ENCODE measurements at regions not wholly inside any gene's neighbourhood (a gene's known extent, or its start where the extent isn't known, plus 50 kb on each side); places are given as distances from the start of the nearest gene placed in this dataset.

GRCh38 chr15:93278006-93278405, 189.0 kb upstream of the RGMA start:
- TF ChIP-seq, protein P1, sequence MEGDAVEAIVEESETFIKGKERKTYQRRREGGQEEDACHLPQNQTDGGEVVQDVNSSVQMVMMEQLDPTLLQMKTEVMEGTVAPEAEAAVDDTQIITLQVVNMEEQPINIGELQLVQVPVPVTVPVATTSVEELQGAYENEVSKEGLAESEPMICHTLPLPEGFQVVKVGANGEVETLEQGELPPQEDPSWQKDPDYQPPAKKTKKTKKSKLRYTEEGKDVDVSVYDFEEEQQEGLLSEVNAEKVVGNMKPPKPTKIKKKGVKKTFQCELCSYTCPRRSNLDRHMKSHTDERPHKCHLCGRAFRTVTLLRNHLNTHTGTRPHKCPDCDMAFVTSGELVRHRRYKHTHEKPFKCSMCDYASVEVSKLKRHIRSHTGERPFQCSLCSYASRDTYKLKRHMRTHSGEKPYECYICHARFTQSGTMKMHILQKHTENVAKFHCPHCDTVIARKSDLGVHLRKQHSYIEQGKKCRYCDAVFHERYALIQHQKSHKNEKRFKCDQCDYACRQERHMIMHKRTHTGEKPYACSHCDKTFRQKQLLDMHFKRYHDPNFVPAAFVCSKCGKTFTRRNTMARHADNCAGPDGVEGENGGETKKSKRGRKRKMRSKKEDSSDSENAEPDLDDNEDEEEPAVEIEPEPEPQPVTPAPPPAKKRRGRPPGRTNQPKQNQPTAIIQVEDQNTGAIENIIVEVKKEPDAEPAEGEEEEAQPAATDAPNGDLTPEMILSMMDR (IDR thresholded peaks at IDR 0.05; ENCODE audit: low read depth, low read length): no peak
- in situ Hi-C loops (cut with HindIII; ENCODE audit: low sequenced_read_pairs): no loop called here
- H3K4me3 ChIP-seq (ENCODE audit: low read depth, low read length): no peak overlapping the region
- DNase-seq (ENCODE audit: low read depth, low spot score): no peak

- TF ChIP-seq, protein P1 (IDR thresholded peaks at IDR 0.05; ENCODE audit: low read depth, low read length): no peak
- DNase-seq (ENCODE audit: low read depth, low spot score): no peak
- H3K4me3 ChIP-seq (ENCODE audit: low read depth, low read length): no peak overlapping the region
- in situ Hi-C loops (cut with HindIII; ENCODE audit: low sequenced_read_pairs): no loop called here
Observed at GRCh38 chr15:93274257-93274656, 185.2 kb upstream of the RGMA start.

DNA sequence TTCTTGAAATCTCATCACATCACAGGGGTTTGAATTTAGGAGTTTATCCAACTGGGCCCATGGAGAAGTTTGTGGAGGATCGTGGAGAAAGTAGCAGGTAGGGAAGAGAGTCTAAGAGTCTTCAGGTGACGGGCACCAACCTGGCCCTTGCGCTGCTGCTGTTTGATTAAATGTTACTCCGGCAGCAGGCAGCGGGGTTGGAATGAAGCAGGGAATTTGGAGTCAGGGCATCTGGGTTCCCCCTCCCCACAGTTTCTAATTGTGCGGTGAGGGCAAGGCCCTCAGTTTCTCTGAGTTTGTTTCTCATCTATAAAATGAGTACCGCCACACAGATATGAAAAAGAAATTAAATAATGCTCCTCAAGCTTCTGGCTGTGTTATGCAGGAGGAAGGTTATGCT, 182.9 kb upstream of the RGMA start:
- in situ Hi-C loops (cut with HindIII; ENCODE audit: low sequenced_read_pairs): no loop called here
- TF ChIP-seq, protein P1 (IDR thresholded peaks at IDR 0.05; ENCODE audit: low read depth, low read length): no peak

DNA sequence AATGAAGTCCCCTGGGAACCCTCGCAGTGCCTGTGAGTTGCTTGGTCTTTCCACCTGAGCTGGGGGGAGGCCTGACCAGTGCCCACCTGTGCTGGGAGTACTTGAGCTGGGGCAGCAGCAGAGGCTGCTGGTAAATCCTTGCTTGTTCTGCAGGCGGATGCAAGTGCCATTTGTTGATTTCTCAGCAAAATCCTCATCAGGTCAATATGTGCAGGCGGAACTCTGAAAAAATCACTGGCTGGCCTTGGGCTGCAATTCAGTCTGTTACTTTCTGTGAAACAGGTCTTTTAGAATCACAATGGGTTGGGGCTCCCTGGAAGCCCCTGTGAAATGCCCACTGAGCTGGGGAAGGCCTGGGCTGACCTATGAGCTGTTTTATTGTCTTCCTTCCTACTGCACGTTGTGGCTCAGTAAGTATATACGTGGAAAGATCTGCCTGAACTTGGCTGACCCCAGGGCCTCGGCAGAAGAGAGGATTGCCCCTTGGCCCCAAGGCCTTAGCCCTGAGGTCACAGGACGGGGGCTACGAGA, 182.0 kb upstream of the RGMA start:
- no peak for DNase-seq (ENCODE audit: low read depth, low spot score)
- no peak overlapping the region for H3K4me3 ChIP-seq (ENCODE audit: low read depth, low read length)
- TF ChIP-seq, protein P1 (IDR thresholded peaks at IDR 0.05; ENCODE audit: low read depth, low read length): no peak
- in situ Hi-C loops (cut with HindIII; ENCODE audit: low sequenced_read_pairs): no loop called here

More for the DNA sequence above, 182.9 kb upstream of the RGMA start:
- DNase-seq (ENCODE audit: low read depth, low spot score): no peak
- no peak overlapping the region for H3K4me3 ChIP-seq (ENCODE audit: low read depth, low read length)

GRCh38 chr15:93268066-93268465, 179.1 kb upstream of the RGMA start:
- no peak overlapping the region for H3K4me3 ChIP-seq (ENCODE audit: low read depth, low read length)
- TF ChIP-seq, protein P1 (IDR thresholded peaks at IDR 0.05; ENCODE audit: low read depth, low read length): no peak
- DNase-seq (ENCODE audit: low read depth, low spot score): no peak
- in situ Hi-C loops (cut with HindIII; ENCODE audit: low sequenced_read_pairs): no loop called here

DNA sequence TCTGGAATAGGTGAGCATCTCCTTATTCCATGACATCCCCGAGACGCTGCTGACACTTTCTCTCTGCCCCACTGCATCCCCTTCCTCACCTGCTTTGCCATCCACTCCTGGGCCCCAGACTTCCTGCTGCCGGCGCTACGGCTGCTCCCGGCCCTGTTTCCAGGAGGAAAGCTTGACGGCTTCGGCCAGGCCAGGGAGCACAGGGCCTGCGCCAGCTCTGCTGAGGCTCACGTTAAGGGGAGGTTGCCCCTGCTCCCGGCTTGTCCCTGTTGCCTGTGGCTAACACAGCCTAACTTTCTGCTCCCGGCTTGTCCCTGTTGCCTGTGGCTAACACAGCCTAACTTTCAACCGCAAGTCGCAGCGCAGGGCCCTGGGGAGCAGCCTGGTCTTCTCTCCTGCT, 177.3 kb upstream of the RGMA start:
- no peak for DNase-seq (ENCODE audit: low read depth, low spot score)
- no peak overlapping the region for H3K4me3 ChIP-seq (ENCODE audit: low read depth, low read length)
- TF ChIP-seq, protein P1 (IDR thresholded peaks at IDR 0.05; ENCODE audit: low read depth, low read length): no peak
- in situ Hi-C loops (cut with HindIII; ENCODE audit: low sequenced_read_pairs): no loop called here

DNA sequence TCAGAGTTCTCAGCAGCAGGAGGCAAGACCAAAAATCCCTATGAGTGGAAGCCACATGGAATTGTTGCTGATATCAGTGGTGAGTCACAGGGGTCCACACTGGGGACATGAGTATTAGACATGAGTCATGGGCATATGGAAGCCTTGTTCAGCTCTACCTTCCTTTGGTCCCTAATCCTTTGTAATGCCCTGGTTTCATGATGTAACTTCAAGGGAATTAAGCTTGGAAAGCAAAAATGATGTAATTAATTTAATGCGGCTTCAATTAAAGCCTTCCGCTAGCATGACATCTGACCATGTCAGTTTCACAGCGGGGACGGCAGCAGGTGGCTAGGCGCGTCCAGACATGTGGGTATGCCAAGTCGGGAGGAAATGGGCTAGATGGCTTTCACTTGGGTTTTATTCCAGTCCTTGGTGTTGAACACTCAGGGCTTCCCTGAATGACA, 176.1 kb upstream of the RGMA start:
- peak; percentile 0 for DNase-seq (ENCODE audit: low read depth, low spot score)
- in situ Hi-C loops (cut with HindIII; ENCODE audit: low sequenced_read_pairs): no loop called here

More for the DNA sequence above, 176.1 kb upstream of the RGMA start:
- no peak overlapping the region for H3K4me3 ChIP-seq (ENCODE audit: low read depth, low read length)
- TF ChIP-seq, protein P1 (IDR thresholded peaks at IDR 0.05; ENCODE audit: low read depth, low read length): no peak
